GM06990 (cell line): ENCODE measurements at regions not wholly inside any gene's neighbourhood (a gene's known extent, or its start where the extent isn't known, plus 50 kb on each side); places are given as distances from the start of the nearest gene placed in this dataset.
"Not testable (repeated sequence)": the region's sequence is repeated elsewhere in the genome, so short reads cannot be mapped to it uniquely, and the experiment has no call there.

Experiments used
- DNase-seq: peaks from one replicate; pipeline ENCODE4 v3.0.0-alpha.2; 2011; ENCODE audit not compliant: insufficient read length; ENCODE audit errors: extremely low read depth
- H3K27me3 ChIP-seq: replicated peaks from 2 replicates; pipeline ENCODE4 v1.6.0; 2011; ENCODE audit warnings: low read length; ENCODE audit not compliant: control insufficient read depth, insufficient read depth
- H3K36me3 ChIP-seq: 2 replicates; pipeline ENCODE4 v1.5.1; 2011; ENCODE audit warnings: low read length; ENCODE audit not compliant: control insufficient read depth, insufficient read depth
- H3K4me3 ChIP-seq: replicated peaks from 2 replicates; pipeline ENCODE4 v1.5.1; 2011; ENCODE audit warnings: low read depth, mild to moderate bottlenecking, control low read depth, low read length
- CTCF ChIP-seq: IDR thresholded peaks from 2 replicates; pipeline ENCODE4 v1.5.1; 2011; ENCODE audit warnings: low read length, control low read depth, mild to moderate bottlenecking, inconsistent platforms; ENCODE audit not compliant: insufficient read depth, poor library complexity, severe bottlenecking

GRCh38 chr9:107780960-107781359 lies 291.4 kb upstream of the KLF4 start:
- H3K27me3 ChIP-seq = no peaks in the 10 kb centered on the region
- no peak for TF ChIP-seq CTCF
- H3K36me3 ChIP-seq = no peaks in the 10 kb centered on the region
- no peak overlapping the region for H3K4me3 ChIP-seq
- no peak for DNase-seq

- DNase-seq = no peak
- Histone ChIP-seq H3K4me3 (no peak overlapping the region), H3K36me3 (no peaks in the 10 kb centered on the region), H3K27me3 (no peaks in the 10 kb centered on the region)
- no peak for TF ChIP-seq CTCF
These were observed 290.2 kb upstream of the KLF4 start for GRCh38 chr9:107779731-107780130.

- no peak for TF ChIP-seq CTCF
- H3K36me3 ChIP-seq = no peaks in the 10 kb centered on the region
- no peaks in the 10 kb centered on the region for H3K27me3 ChIP-seq
- DNase-seq = no peak
- H3K4me3 ChIP-seq = no peak overlapping the region
These were observed 289.1 kb upstream of the KLF4 start for GRCh38 chr9:107778661-107779060.

GRCh38 chr9:107774099-107774498 lies 284.5 kb upstream of the KLF4 start:
- not testable (repeated sequence) for H3K4me3 ChIP-seq, H3K36me3 ChIP-seq, H3K27me3 ChIP-seq, DNase-seq

- no peak for TF ChIP-seq CTCF
- H3K27me3 ChIP-seq = no peaks in the 10 kb centered on the region
- H3K4me3 ChIP-seq = no peak overlapping the region
- DNase-seq = no peak
- H3K36me3 ChIP-seq = no peaks in the 10 kb centered on the region
These were observed 283.4 kb upstream of the KLF4 start for GRCh38 chr9:107772988-107773387.

- TF ChIP-seq CTCF = no peak
- no peak for DNase-seq
- H3K27me3 ChIP-seq = no peaks in the 10 kb centered on the region
- H3K4me3 ChIP-seq = no peak overlapping the region
- H3K36me3 ChIP-seq = no peaks in the 10 kb centered on the region
These were observed 281.1 kb upstream of the KLF4 start for GRCh38 chr9:107770716-107771115.
